GM12892 (cell line): ENCODE measurements at regions not wholly inside any gene's neighbourhood (a gene's known extent, or its start where the extent isn't known, plus 50 kb on each side); places are given as distances from the start of the nearest gene placed in this dataset.

Experiments used
- POLR2A ChIP-seq: IDR thresholded peaks from 2 replicates; pipeline ENCODE4 v1.6.1; 2011; ENCODE audit warnings: low read depth, low read length, control low read depth
- POLR2AphosphoS5 ChIP-seq: IDR thresholded peaks from 2 replicates; pipeline ENCODE4 v1.6.1; 2011; ENCODE audit warnings: low read depth, low read length, control low read depth

- TF ChIP-seq POLR2AphosphoS5 (no peak), POLR2A (no peak)
Measured at GRCh38 chr3:61407397-61407796, 154.0 kb upstream of the PTPRG start.
